HEK293T (cell line): ENCODE measurements at regions not wholly inside any gene's neighbourhood (a gene's known extent, or its start where the extent isn't known, plus 50 kb on each side); places are given as distances from the start of the nearest gene placed in this dataset.

Source experiments
- ARNT ChIP-seq: fragments of 450-650 bp; IDR thresholded peaks from 2 replicates; pipeline ENCODE4 v1.6.1; 2017; ENCODE audit warnings: mild to moderate bottlenecking
- BHLHE40 ChIP-seq: fragments of 450-650 bp; IDR thresholded peaks from 2 replicates; pipeline ENCODE4 v1.6.1; 2016; ENCODE audit warnings: mild to moderate bottlenecking, moderate library complexity, borderline replicate concordance
- ELF4 ChIP-seq: fragments of 450-650 bp; IDR thresholded peaks from 2 replicates; pipeline ENCODE4 v1.6.1; 2017; ENCODE audit warnings: antibody characterized with exemption
- FOXK2 ChIP-seq: fragments of 450-650 bp; IDR thresholded peaks from 2 replicates; pipeline ENCODE4 v1.6.1; 2016; ENCODE audit warnings: mild to moderate bottlenecking
- FOXM1 ChIP-seq: fragments of 450-650 bp; IDR thresholded peaks from 2 replicates; pipeline ENCODE4 v1.6.1; 2017; ENCODE audit warnings: mild to moderate bottlenecking, borderline replicate concordance
- HDGF ChIP-seq: fragments of 450-650 bp; IDR thresholded peaks from 2 replicates; pipeline ENCODE4 v1.6.1; 2017; ENCODE audit warnings: antibody characterized with exemption, borderline replicate concordance
- L3MBTL2 ChIP-seq: fragments of 450-650 bp; conservative IDR thresholded peaks from 2 replicates; pipeline ENCODE4 v1.6.1; 2016; ENCODE audit warnings: mild to moderate bottlenecking
- LEF1 ChIP-seq: fragments of 450-650 bp; IDR thresholded peaks from 2 replicates; pipeline ENCODE4 v1.6.1; 2017; ENCODE audit warnings: mild to moderate bottlenecking, borderline replicate concordance
- NFRKB ChIP-seq: fragments of 450-650 bp; IDR thresholded peaks from 2 replicates; pipeline ENCODE4 v1.6.1; 2016; ENCODE audit warnings: mild to moderate bottlenecking, moderate library complexity
- SP1 ChIP-seq: fragments of 450-650 bp; IDR thresholded peaks from 2 replicates; pipeline ENCODE4 v1.6.1; 2017
- SUZ12 ChIP-seq: fragments of 450-650 bp; IDR thresholded peaks from 2 replicates; pipeline ENCODE4 v1.6.1; 2016; ENCODE audit warnings: mild to moderate bottlenecking
- TARDBP ChIP-seq: fragments of 450-650 bp; IDR thresholded peaks from 2 replicates; pipeline ENCODE4 v1.6.1; 2016
- ZNF384 ChIP-seq: fragments of 450-650 bp; IDR thresholded peaks from 2 replicates; pipeline ENCODE4 v1.6.1; 2016

GRCh38 chr3:180755556-180755955, 76.3 kb upstream of the CCDC39 start:
- TF ChIP-seq NFRKB (no peak), FOXK2 (no peak), ZNF384 (no peak), SUZ12 (no peak), LEF1 (no peak), ELF4 (no peak), TARDBP (no peak), SP1 (no peak), HDGF (no peak), L3MBTL2 (no peak), FOXM1 (no peak), BHLHE40 (no peak), ARNT (no peak)
